ENCODE measurements at regions not wholly inside any gene's neighbourhood (a gene's known extent, or its start where the extent isn't known, plus 50 kb on each side); places are given as distances from the start of the nearest gene placed in this dataset.
"Not testable (repeated sequence)": the region's sequence is repeated elsewhere in the genome, so short reads cannot be mapped to it uniquely, and the experiment has no call there.

DNA sequence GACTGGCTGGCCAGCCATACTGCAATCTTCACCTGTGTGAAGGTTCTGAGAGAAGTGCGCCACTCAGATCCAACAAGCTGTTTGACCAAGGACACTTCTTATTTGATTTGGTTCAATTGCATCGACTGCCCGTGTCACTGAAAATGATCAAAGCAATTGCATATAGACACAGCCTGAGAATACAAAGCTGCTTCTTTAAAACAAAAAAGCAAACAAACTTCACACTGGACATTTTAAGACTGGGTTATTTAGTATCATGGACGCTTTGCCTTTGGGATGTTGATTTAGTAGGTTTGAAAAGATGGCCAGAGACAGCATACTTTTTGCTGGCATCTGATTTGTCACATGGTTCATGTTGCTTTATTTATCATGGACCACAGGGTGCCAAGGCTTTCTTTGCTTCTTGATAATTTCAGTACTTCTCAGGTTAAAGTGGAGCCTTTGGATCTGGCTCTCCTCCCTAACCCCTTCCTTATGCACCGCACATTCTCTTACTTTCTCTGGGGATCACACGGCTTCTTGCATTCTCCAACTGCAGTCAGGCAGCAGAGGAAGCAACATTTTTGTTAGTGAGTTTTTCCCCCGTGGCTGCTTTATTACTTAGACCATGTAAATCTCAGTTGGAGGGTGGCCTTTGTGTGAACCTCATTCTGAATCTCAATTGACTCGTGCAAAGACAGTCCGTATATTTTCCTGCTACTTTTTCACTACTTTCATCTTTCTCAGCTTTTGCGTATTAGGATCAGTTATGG, 151.0 kb downstream of the CD47 start:
- DNase-seq, result no peak

GRCh38 chr3:107938143-107938542, 152.7 kb downstream of the CD47 start:
- no peak for DNase-seq

DNA sequence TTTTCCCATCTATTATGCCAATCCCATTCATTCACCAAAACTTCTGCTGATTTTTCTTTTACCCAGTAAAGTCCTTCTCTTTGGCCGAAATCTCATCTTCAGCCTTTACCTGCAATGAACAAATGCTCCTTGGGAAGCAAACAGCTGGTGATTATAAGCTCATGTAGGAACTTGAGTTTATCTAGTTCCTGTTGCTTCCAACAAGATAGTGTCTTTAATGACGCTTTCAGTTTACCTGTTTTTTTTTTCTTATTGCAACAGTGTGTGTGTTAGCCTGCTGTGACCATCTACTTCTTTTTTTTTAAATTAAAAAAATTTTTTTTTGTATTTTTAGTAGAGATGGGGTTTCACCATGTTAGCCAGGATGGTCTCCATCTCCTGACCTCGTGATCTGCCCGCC, 156.0 kb downstream of the CD47 start:
- DNase-seq, result no peak

- DNase-seq, result no peak
Observed at GRCh38 chr3:107933450-107933849, 157.4 kb downstream of the CD47 start.

- no peak for DNase-seq
Observed at GRCh38 chr3:107931326-107931725, 159.5 kb downstream of the CD47 start.

DNA sequence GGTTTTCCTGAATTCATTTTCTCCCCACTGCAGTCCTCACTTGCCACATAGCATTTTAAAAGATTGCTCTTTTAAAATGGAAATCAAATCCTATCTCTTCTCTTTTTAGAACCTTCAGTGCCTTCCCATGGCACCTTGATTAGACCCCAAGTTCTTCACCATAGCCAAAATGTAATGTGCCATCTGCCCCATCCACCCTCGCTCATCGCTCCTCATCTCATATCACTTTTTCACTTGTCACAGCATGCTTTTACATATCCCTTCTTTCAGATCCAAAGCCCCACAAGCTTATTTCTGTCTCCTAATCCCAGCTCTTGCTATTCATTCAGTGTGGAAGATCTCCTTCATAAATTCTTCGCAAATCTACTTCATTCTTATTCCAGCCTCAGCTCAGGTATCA, 161.7 kb downstream of the CD47 start:
- DNase-seq, result no peak

DNA sequence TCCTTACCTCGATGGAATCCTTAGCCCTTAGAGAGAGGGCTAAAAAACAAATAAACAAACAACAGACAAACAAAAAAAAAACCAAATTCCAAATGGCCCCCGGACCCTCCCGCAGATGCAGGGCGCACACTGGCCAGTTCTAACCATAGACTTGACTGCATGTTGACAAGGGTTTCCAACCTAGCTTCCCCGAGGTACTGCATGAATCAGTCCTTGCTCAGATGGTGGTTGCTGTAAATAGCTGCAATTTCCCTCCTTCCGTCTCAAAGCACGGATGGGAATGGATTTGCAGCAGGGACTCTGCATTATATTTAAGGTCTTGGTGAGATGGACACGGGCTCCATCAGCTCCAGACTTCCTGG, 162.8 kb downstream of the CD47 start:
- no peak for DNase-seq

- peak; percentile 68 for DNase-seq
Observed at GRCh38 chr3:107927361-107928083, 163.3 kb downstream of the CD47 start.

DNA sequence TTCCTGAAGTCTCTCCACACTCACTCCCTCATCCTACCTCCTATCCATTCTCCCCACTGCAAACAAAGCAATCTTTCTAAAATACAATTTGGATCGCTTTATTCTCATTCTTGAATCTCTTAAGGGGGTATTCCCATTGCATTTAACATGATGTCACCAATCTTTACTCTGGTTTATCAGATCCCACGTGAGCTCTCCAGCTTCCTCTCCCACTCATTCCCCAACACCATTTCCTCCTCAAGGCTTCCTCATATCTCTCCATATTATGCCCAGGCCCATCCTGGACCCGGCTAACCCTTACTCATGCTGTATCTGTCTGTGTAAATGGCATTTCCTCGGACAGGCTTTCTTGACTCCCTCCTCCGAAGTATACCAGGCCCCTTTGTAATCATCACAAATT, 165.0 kb downstream of the CD47 start:
- no peak for DNase-seq

DNA sequence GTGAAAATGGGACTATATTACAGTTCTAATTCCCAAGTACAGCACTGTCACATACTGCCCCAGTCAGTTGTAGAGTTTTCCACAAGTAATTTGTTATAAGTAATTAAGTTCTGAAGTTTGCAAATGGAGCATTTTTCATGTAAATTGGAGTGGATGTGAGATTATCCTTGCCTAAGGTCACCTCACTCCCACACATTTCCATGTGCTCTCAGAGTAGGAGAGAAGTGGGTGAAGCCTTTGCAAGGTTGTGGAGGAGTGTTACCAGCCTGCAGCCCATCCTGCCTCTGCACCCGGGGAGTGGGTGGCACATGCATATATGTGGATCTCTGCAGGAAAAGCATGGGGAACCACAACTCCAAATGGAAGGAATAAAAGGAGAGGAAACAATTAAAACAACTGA, 169.8 kb downstream of the CD47 start:
- no peak for DNase-seq

- DNase-seq, result no peak
Observed at GRCh38 chr3:107920538-107920937, 170.3 kb downstream of the CD47 start.

GRCh38 chr3:107919239-107919638, 171.6 kb downstream of the CD47 start:
- no peak for DNase-seq

DNA sequence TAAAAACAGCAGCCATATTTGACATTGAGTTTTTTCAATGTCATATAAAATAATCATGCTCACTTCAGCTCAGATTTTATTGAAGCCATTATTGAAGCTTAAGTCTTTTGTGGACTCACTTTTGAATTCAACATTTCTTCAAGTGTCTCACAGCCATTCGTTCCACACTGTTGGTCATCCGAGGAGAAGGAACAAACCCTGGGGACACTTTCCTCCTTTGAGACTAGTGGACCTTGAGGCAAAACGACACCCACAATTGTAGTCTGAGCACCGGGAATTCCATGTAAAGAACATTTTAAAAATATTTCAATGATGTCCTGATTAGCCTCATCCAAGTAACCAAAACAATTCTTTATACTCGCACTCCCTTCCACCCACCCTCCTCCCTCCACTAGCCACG, 174.7 kb downstream of the CD47 start:
- no peak for DNase-seq

- no peak for DNase-seq
Observed at GRCh38 chr3:107915706-107916105, 175.1 kb downstream of the CD47 start.

GRCh38 chr3:107913701-107914100, 177.1 kb downstream of the CD47 start:
- no peak for DNase-seq

DNA sequence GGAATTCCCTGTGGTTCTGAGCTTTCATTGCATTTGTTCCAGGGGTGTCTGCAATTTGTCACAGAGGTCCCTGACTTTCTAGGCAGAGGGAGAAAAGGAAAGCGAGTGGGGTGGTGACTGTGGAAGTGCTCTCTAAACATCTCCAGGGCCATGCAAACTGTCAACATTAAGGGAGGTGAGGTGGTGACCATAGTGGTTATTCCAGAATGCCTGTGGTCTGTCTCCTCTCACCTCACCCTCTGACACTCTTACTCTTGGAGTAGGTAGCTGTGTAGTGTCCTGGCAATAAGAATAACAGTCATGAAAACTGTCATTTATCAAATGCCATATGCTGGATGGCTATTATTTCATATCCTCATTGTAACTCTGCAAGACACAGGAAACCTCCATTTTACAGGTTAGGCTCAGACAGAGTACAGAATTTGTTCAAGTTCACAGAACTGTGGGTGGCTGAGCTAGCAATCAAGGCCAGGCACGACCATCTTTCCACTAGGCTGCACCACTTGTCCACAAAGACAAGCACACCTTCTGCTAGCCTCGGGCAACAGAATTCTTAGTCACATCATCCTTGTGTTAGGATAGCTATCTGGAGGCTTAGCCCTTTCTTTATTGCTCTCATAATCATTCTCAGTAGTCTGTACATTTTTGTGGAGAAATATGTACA, 179.4 kb downstream of the CD47 start:
- no peak for DNase-seq

DNA sequence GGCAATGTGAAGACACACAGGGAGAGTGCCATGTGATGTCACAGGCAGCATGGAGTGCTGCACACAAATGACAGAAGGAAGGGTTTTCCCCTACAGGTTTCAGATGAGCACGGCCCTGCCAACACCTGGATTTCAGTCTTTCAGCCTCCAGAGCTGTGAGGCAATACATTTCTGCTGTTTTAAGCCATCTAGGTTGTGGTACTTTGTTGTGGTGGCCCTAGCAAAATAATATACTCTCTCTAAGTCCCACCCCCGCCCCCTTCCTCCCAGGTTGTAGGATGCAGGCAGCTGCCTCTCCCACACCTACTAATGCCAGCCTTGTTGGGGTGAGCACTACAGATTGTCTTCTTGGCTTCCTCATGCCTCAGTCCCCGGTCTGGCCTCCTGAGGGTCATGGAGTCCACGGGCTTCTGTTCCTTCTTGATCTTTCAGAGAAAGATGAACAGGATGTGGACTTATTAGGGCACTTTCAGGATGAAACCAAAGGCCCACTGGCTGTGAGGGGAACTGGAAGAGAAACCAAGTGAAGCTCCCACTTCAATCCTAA, 180.0 kb downstream of the CD47 start:
- DNase-seq, result no peak

DNA sequence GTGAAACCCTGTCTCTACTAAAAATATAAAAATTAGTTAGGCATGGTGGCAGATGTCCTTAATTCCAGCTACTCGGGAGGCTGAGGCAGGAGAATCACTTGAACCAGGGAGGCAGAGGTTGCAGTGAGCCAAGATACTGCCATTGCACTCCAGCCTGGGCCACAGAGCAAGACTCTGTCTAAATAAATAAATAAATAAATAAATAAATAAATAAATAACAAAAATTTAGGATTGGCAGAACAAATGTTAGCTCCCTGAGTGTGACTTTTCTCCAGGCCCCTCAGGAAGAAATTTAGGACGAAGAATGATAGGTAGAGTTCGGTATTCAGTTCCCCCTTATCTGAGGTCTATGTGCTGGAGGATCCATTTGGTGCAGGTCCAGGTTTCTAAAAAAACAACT, 181.2 kb downstream of the CD47 start:
- not testable (repeated sequence) for DNase-seq

DNA sequence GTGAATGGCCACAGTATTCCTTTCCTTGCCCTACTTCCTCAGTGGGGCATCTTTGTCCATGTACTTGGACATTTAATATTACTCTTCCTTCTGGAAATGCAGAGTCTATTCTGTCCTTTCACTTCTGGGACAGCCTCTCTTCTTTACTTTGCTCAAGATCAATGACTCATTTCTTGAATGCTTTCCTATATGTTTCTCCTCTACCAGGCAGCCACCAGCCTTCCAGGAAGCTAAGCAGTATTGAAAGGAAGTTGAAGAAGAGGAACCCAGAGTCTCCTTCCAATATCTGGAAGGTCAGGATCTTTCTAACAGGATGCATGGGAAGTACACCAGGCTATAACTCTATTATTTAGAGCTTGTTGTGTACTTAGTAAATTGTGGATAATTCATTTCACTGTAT, 182.8 kb downstream of the CD47 start:
- DNase-seq, result no peak

- no peak for DNase-seq
Observed at GRCh38 chr3:107904536-107905066, 186.2 kb downstream of the CD47 start.

DNA sequence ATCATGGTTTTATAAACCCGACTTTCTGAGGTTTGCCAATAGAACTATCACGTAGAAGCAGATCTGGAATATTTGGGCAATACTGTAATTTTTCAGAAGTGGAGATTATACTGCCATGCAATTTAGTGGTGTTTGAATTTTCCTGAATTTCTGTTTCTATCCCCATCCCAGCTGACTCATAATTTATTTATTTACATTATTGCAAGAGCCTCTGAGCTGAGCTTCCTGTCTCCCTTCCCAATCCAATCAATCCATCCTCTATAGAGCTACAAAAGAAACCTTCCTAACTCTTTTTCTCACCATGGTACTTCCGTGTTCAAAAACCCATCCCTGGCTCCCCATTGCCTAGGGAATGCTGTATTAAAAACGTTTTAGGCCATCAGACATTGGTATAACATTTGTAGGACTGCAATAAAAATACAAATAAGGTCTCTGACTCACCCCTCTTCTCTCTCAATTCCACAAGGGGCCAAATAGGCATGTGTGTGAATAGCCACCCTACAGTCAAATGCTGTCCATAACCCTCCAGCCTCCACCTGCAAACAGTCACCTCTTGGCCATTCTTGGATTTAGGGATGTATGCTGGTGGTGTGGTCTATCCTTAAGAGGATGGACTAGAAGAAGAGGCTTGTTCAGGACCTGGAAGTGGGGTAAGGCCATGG, 190.7 kb downstream of the CD47 start:
- no peak for DNase-seq

DNA sequence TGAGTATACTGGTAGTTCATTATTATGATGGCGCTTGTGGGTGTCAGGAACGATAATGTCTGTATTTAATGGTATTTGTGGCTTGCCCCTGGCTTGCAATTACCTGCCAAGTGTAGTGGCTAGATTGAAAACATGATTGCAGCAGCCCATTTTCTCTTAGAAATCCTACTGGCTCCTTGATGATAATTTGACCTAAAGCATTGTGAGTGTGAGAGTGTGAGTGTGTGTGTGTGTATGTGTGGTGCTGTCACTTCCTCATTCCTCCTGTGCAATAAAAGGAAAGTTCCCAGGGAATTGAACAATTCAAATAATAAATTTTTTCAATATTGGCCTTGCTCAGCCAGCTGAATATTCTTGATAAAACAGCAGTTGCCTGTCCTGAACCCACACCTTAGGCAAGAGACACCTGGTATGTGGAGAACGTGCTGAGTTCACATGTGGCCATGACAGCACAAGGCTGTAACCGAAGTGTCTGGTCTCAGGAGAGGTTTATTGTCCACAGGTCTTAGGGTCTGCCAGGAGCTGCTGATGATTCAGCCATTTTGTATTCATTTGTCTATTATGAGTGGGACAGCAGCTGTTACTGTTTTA, 193.3 kb downstream of the CD47 start:
- no peak for DNase-seq

DNA sequence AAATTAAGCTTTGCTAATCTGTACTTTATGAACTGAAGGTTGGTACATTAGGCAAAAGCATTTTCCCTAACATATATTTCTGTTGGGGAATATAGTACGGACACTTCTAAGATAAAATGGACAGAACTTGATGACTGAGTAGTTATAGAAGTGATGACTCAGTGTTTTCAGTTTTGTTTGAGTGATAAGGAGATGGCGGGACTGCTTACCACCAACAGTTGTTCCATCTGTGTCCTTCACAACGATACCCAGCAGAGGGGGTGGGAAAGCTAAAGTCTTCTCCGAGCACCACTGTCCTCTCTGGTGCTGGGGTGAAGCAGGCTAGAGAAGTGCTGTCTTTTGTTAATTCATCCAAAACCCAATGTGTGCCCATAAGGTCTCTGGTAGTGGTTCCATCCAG, 195.8 kb downstream of the CD47 start:
- no peak for DNase-seq

All from NCI-H1105 (cell line).